ENCODE measurements at regions not wholly inside any gene's neighbourhood (a gene's known extent, or its start where the extent isn't known, plus 50 kb on each side); places are given as distances from the start of the nearest gene placed in this dataset.

DNA sequence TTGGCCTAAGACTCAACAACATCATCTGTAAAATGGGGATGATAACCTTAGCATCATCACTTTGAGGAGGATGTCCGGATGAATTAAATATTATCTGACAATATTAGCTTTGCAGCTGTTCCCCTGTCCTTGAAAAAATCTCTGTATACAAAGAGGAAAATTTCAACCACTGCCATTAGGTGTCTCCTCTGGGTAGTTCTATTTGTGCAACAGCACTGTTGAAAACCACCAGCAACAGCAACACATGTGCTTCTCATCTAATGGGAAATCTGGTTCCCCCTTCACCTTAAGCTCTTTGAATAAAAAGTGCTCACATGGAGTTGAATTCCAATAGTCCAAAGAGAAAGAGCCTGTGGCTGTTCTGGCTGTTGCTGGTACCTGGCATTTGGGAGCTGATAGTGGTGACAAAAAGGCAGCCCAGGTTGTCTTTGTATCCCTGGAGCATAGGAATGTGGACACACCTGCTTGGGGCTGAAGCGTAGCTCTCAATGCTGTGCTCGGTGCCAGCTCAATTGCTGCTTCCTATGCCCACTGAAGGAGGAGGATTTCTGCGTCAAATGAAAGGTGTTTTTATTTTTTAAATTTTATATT, 322.1 kb upstream of the MSX2 start:
- Histone ChIP-seq H3K36me3 (ENCODE audit: control insufficient read depth in 2 of 2, insufficient read depth in 2 of 2, low read length in 1 of 2) (no peaks in the 10 kb centered on the region), H3K4me1 (ENCODE audit: control insufficient read depth in 2 of 2, insufficient read depth in 2 of 2, low read length in 2 of 2) (no peaks in the 10 kb centered on the region), H3K4me3 (ENCODE audit: low read length in 2 of 2) (no peak overlapping the region), H3K27ac (ENCODE audit: low read depth in 1 of 2, low read length in 1 of 2) (no peak overlapping the region), H3K9me3 (ENCODE audit: control insufficient read depth in 2 of 2, insufficient read depth in 1 of 2, low read length in 1 of 2) (no peaks in the 10 kb centered on the region), H3K27me3 (ENCODE audit: control insufficient read depth in 2 of 2, insufficient read depth in 1 of 2, low read length in 1 of 2) (no peaks in the 10 kb centered on the region)
- WGBS = 88% methylated on average over 4 of the region's 4 CpGs
- DNase-seq (ENCODE audit: low read depth in 6 of 9, low spot score in 9 of 9) = no peak

- whole genome bisulfite sequencing = 94% methylated on average over 5 of the region's 5 CpGs
- H3K27ac ChIP-seq (ENCODE audit: low read depth in 1 of 2, low read length in 1 of 2) = no peak overlapping the region
- no peaks in the 10 kb centered on the region for H3K27me3 ChIP-seq (ENCODE audit: control insufficient read depth in 2 of 2, insufficient read depth in 1 of 2, low read length in 1 of 2)
- DNase-seq (ENCODE audit: low read depth in 6 of 9, low spot score in 9 of 9) = no peak
- H3K36me3 ChIP-seq (ENCODE audit: control insufficient read depth in 2 of 2, insufficient read depth in 2 of 2, low read length in 1 of 2) = no peaks in the 10 kb centered on the region
- no peak overlapping the region for H3K4me3 ChIP-seq (ENCODE audit: low read length in 2 of 2)
- H3K4me1 ChIP-seq (ENCODE audit: control insufficient read depth in 2 of 2, insufficient read depth in 2 of 2, low read length in 2 of 2) = no peaks in the 10 kb centered on the region
- no peaks in the 10 kb centered on the region for H3K9me3 ChIP-seq (ENCODE audit: control insufficient read depth in 2 of 2, insufficient read depth in 1 of 2, low read length in 1 of 2)
Measured at GRCh38 chr5:174404848-174405247, 319.5 kb upstream of the MSX2 start.

DNA sequence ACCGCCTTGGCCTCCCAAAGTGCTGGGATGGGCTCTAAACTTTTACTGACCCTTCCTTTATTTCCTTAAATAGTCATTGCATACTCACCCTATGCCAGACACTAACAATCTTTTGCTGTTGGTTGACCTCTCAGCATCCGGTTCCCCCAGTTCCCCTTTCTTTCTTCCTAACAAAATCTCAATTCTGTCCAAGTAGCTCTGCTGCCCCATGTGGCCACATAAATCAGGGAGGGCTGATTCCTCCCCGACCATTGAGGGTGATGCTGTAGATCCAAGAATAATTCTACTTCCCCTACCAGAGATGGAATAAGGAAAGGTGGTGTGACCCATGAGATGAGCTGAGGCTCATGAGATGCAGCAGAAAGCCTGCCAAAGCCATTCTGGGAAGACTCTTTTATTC, 315.3 kb upstream of the MSX2 start:
- H3K9me3 ChIP-seq (ENCODE audit: control insufficient read depth in 2 of 2, insufficient read depth in 1 of 2, low read length in 1 of 2) = no peaks in the 10 kb centered on the region
- 39% methylated on average over 3 of the region's 3 CpGs for WGBS

DNA sequence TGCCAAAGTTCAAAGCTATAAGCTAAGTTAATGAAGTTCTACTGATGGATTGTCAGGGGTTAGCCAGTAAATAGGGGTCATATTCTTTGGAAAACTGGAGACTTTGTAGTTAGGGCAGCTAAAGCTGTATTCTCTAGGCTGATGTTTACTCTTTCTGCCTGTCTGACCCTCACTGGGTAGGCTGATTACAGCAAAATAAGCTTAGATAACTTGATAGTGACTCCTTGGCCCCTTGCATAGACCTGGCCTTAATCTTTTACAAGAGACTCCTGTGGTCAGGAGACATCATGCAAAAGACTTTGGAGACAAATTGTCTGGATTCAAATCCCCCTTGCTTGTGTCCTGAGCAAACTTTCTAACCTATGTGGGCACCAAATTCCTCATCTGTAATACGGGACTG, 314.4 kb upstream of the MSX2 start:
- WGBS = 94% methylated on average over 1 of the region's 1 CpG
- Histone ChIP-seq H3K36me3 (ENCODE audit: control insufficient read depth in 2 of 2, insufficient read depth in 2 of 2, low read length in 1 of 2) (no peaks in the 10 kb centered on the region), H3K4me1 (ENCODE audit: control insufficient read depth in 2 of 2, insufficient read depth in 2 of 2, low read length in 2 of 2) (no peaks in the 10 kb centered on the region), H3K4me3 (ENCODE audit: low read length in 2 of 2) (no peak overlapping the region), H3K9me3 (ENCODE audit: control insufficient read depth in 2 of 2, insufficient read depth in 1 of 2, low read length in 1 of 2) (no peaks in the 10 kb centered on the region), H3K27ac (ENCODE audit: low read depth in 1 of 2, low read length in 1 of 2) (no peak overlapping the region), H3K27me3 (ENCODE audit: control insufficient read depth in 2 of 2, insufficient read depth in 1 of 2, low read length in 1 of 2) (no peaks in the 10 kb centered on the region)
- no peak for DNase-seq (ENCODE audit: low read depth in 6 of 9, low spot score in 9 of 9)

More for the DNA sequence above, 315.3 kb upstream of the MSX2 start:
- no peak overlapping the region for H3K27ac ChIP-seq (ENCODE audit: low read depth in 1 of 2, low read length in 1 of 2)
- H3K4me3 ChIP-seq (ENCODE audit: low read length in 2 of 2) = no peak overlapping the region
- no peaks in the 10 kb centered on the region for H3K27me3 ChIP-seq (ENCODE audit: control insufficient read depth in 2 of 2, insufficient read depth in 1 of 2, low read length in 1 of 2)
- DNase-seq (ENCODE audit: low read depth in 6 of 9, low spot score in 9 of 9) = no peak
- no peaks in the 10 kb centered on the region for H3K36me3 ChIP-seq (ENCODE audit: control insufficient read depth in 2 of 2, insufficient read depth in 2 of 2, low read length in 1 of 2)
- H3K4me1 ChIP-seq (ENCODE audit: control insufficient read depth in 2 of 2, insufficient read depth in 2 of 2, low read length in 2 of 2) = no peaks in the 10 kb centered on the region

DNA sequence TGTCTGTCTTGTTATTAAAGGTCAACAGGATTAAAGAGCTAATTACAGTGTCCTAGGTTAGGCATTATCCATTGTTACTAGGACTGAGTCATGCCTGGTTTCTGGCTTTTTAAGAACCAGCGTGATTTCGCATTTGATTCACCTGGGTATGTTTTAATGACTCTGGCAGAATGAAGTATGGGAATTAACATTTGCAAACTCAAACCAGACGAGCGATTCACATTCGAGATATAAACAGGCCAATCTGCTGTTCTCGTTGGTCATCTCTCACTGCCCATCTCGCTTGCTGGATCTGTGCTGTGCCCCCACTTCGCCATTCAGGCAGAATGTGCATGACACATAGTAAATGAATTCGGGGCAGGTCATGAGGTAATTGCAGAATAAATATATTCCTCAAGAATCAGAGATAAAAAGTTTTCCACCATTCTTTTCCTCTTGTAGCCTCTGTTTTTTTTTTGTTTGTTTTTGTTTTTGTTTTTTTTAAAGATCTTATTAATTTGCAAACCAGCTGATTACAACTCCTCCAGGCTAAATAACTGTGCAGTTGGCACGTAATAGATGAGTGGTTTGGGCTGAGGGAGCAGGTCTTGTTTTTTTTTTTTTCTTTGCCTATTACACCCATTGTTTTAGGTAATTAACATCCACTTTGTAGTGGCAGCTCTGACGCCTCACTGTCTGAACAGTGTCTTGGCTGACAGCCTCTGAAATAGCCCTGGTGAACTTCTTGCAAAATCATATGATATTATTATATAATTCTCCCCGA, 313.5 kb upstream of the MSX2 start:
- Histone ChIP-seq H3K4me3 (ENCODE audit: low read length in 2 of 2) (no peak overlapping the region), H3K27me3 (ENCODE audit: control insufficient read depth in 2 of 2, insufficient read depth in 1 of 2, low read length in 1 of 2) (no peaks in the 10 kb centered on the region), H3K36me3 (ENCODE audit: control insufficient read depth in 2 of 2, insufficient read depth in 2 of 2, low read length in 1 of 2) (no peaks in the 10 kb centered on the region), H3K9me3 (ENCODE audit: control insufficient read depth in 2 of 2, insufficient read depth in 1 of 2, low read length in 1 of 2) (no peaks in the 10 kb centered on the region), H3K27ac (ENCODE audit: low read depth in 1 of 2, low read length in 1 of 2) (no peak overlapping the region), H3K4me1 (ENCODE audit: control insufficient read depth in 2 of 2, insufficient read depth in 2 of 2, low read length in 2 of 2) (no peaks in the 10 kb centered on the region)
- no peak for DNase-seq (ENCODE audit: low read depth in 6 of 9, low spot score in 9 of 9)
- WGBS = 91% methylated on average over 12 of the region's 12 CpGs

GRCh38 chr5:174411479-174411819, 312.9 kb upstream of the MSX2 start:
- Histone ChIP-seq H3K36me3 (ENCODE audit: control insufficient read depth in 2 of 2, insufficient read depth in 2 of 2, low read length in 1 of 2) (no peaks in the 10 kb centered on the region), H3K4me1 (ENCODE audit: control insufficient read depth in 2 of 2, insufficient read depth in 2 of 2, low read length in 2 of 2) (no peaks in the 10 kb centered on the region), H3K27me3 (ENCODE audit: control insufficient read depth in 2 of 2, insufficient read depth in 1 of 2, low read length in 1 of 2) (no peaks in the 10 kb centered on the region), H3K27ac (ENCODE audit: low read depth in 1 of 2, low read length in 1 of 2) (no peak overlapping the region), H3K9me3 (ENCODE audit: control insufficient read depth in 2 of 2, insufficient read depth in 1 of 2, low read length in 1 of 2) (no peaks in the 10 kb centered on the region), H3K4me3 (ENCODE audit: low read length in 2 of 2) (no peak overlapping the region)
- DNase-seq (ENCODE audit: low read depth in 6 of 9, low spot score in 9 of 9) = no peak
- 82% methylated on average over 4 of the region's 4 CpGs for WGBS

- no peaks in the 10 kb centered on the region for H3K4me1 ChIP-seq (ENCODE audit: control insufficient read depth in 2 of 2, insufficient read depth in 2 of 2, low read length in 2 of 2)
- no peaks in the 10 kb centered on the region for H3K27me3 ChIP-seq (ENCODE audit: control insufficient read depth in 2 of 2, insufficient read depth in 1 of 2, low read length in 1 of 2)
- no peak overlapping the region for H3K27ac ChIP-seq (ENCODE audit: low read depth in 1 of 2, low read length in 1 of 2)
- no peaks in the 10 kb centered on the region for H3K36me3 ChIP-seq (ENCODE audit: control insufficient read depth in 2 of 2, insufficient read depth in 2 of 2, low read length in 1 of 2)
- no peaks in the 10 kb centered on the region for H3K9me3 ChIP-seq (ENCODE audit: control insufficient read depth in 2 of 2, insufficient read depth in 1 of 2, low read length in 1 of 2)
- 67% methylated on average over 1 of the region's 1 CpG for WGBS
- no peak for DNase-seq (ENCODE audit: low read depth in 6 of 9, low spot score in 9 of 9)
- no peak overlapping the region for H3K4me3 ChIP-seq (ENCODE audit: low read length in 2 of 2)
Measured at GRCh38 chr5:174412374-174412773, 312.0 kb upstream of the MSX2 start.

DNA sequence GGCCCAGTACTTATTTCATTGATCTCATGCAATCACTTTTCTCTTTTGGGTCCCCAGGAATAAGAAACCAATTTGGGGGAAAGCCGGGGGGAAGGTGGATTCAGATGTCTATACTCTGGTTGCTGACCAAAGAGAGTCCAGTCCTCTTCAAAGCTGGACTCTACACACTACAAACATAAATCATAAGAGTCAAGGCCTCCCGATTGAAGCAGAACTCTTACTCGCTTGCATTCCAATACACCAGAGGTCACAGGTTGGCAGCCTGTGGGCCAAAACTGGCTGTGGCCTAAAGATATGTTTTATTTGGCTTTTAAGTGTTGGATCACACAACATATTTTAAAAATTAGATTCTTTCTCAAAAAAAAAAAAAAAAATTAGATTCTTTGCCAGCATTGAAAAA, 311.4 kb upstream of the MSX2 start:
- no peaks in the 10 kb centered on the region for H3K36me3 ChIP-seq (ENCODE audit: control insufficient read depth in 2 of 2, insufficient read depth in 2 of 2, low read length in 1 of 2)
- no peak overlapping the region for H3K4me3 ChIP-seq (ENCODE audit: low read length in 2 of 2)
- 93% methylated on average over 3 of the region's 3 CpGs for WGBS
- no peaks in the 10 kb centered on the region for H3K4me1 ChIP-seq (ENCODE audit: control insufficient read depth in 2 of 2, insufficient read depth in 2 of 2, low read length in 2 of 2)
- no peaks in the 10 kb centered on the region for H3K9me3 ChIP-seq (ENCODE audit: control insufficient read depth in 2 of 2, insufficient read depth in 1 of 2, low read length in 1 of 2)
- no peak overlapping the region for H3K27ac ChIP-seq (ENCODE audit: low read depth in 1 of 2, low read length in 1 of 2)
- no peaks in the 10 kb centered on the region for H3K27me3 ChIP-seq (ENCODE audit: control insufficient read depth in 2 of 2, insufficient read depth in 1 of 2, low read length in 1 of 2)
- no peak for DNase-seq (ENCODE audit: low read depth in 6 of 9, low spot score in 9 of 9)

GRCh38 chr5:174413567-174414314, 310.6 kb upstream of the MSX2 start:
- H3K27me3 ChIP-seq (ENCODE audit: control insufficient read depth in 2 of 2, insufficient read depth in 1 of 2, low read length in 1 of 2) = no peaks in the 10 kb centered on the region
- no peak for DNase-seq (ENCODE audit: low read depth in 6 of 9, low spot score in 9 of 9)
- no peaks in the 10 kb centered on the region for H3K4me1 ChIP-seq (ENCODE audit: control insufficient read depth in 2 of 2, insufficient read depth in 2 of 2, low read length in 2 of 2)
- no peaks in the 10 kb centered on the region for H3K9me3 ChIP-seq (ENCODE audit: control insufficient read depth in 2 of 2, insufficient read depth in 1 of 2, low read length in 1 of 2)
- H3K4me3 ChIP-seq (ENCODE audit: low read length in 2 of 2) = no peak overlapping the region
- H3K27ac ChIP-seq (ENCODE audit: low read depth in 1 of 2, low read length in 1 of 2) = no peak overlapping the region
- H3K36me3 ChIP-seq (ENCODE audit: control insufficient read depth in 2 of 2, insufficient read depth in 2 of 2, low read length in 1 of 2) = no peaks in the 10 kb centered on the region
- 92% methylated on average over 10 of the region's 10 CpGs for WGBS

Data from thymus (tissue), 11 donors.